ENCODE measurements at regions not wholly inside any gene's neighbourhood (a gene's known extent, or its start where the extent isn't known, plus 50 kb on each side); places are given as distances from the start of the nearest gene placed in this dataset.

GRCh38 chr3:193862843-193863242 is 269.8 kb downstream of the OPA1 start:
- Histone ChIP-seq H3K27me3 (ENCODE audit: insufficient read depth, low read depth, low read length) (no peaks in the 10 kb centered on the region), H4K20me1 (ENCODE audit: insufficient read depth) (no peaks in the 10 kb centered on the region), H3K9me3 (ENCODE audit: low read length) (no peaks in the 10 kb centered on the region), H3K9ac (ENCODE audit: low read length) (no peak overlapping the region), H3K79me2 (replicated peaks; ENCODE audit: insufficient read depth, low read length) (no peaks in the 10 kb centered on the region), H3F3A (ENCODE audit: insufficient read depth, low read length, poor library complexity, severe bottlenecking) (no peaks in the 10 kb centered on the region), H3K9me2 (ENCODE audit: insufficient read depth, low read length) (no peaks in the 10 kb centered on the region), H3K27ac (ENCODE audit: low read length) (no peak overlapping the region), H2AFZ (ENCODE audit: low read depth, low read length) (no peak overlapping the region), H3K4me3 (ENCODE audit: low read length) (no peak overlapping the region), H3K36me3 (ENCODE audit: insufficient read depth, low read length) (no peaks in the 10 kb centered on the region), H3K4me2 (ENCODE audit: low read length) (no peak overlapping the region)
- TF ChIP-seq EP300 (conservative IDR thresholded peaks at IDR 0.05; ENCODE audit: poor library complexity, severe bottlenecking) (no peak), MXI1 (conservative IDR thresholded peaks at IDR 0.05; ENCODE audit: poor library complexity, severe bottlenecking) (no peak), TAF1 (IDR thresholded peaks at IDR 0.05; ENCODE audit: low read depth) (no peak), EZH2 (IDR thresholded peaks at IDR 0.05; ENCODE audit: borderline replicate concordance, insufficient read depth, low read length, poor library complexity, severe bottlenecking) (no peak), SMC3 (conservative IDR thresholded peaks at IDR 0.05; ENCODE audit: poor library complexity) (no peak), CTCF (IDR thresholded peaks at IDR 0.05; ENCODE audit: poor library complexity, severe bottlenecking) (no peak), RAD21 (conservative IDR thresholded peaks at IDR 0.05) (no peak), POLR2AphosphoS5 (IDR thresholded peaks at IDR 0.05) (no peak)
- TF ChIP-seq, protein P1, sequence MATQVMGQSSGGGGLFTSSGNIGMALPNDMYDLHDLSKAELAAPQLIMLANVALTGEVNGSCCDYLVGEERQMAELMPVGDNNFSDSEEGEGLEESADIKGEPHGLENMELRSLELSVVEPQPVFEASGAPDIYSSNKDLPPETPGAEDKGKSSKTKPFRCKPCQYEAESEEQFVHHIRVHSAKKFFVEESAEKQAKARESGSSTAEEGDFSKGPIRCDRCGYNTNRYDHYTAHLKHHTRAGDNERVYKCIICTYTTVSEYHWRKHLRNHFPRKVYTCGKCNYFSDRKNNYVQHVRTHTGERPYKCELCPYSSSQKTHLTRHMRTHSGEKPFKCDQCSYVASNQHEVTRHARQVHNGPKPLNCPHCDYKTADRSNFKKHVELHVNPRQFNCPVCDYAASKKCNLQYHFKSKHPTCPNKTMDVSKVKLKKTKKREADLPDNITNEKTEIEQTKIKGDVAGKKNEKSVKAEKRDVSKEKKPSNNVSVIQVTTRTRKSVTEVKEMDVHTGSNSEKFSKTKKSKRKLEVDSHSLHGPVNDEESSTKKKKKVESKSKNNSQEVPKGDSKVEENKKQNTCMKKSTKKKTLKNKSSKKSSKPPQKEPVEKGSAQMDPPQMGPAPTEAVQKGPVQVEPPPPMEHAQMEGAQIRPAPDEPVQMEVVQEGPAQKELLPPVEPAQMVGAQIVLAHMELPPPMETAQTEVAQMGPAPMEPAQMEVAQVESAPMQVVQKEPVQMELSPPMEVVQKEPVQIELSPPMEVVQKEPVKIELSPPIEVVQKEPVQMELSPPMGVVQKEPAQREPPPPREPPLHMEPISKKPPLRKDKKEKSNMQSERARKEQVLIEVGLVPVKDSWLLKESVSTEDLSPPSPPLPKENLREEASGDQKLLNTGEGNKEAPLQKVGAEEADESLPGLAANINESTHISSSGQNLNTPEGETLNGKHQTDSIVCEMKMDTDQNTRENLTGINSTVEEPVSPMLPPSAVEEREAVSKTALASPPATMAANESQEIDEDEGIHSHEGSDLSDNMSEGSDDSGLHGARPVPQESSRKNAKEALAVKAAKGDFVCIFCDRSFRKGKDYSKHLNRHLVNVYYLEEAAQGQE (IDR thresholded peaks at IDR 0.05; ENCODE audit: borderline replicate concordance), result no peak

DNA sequence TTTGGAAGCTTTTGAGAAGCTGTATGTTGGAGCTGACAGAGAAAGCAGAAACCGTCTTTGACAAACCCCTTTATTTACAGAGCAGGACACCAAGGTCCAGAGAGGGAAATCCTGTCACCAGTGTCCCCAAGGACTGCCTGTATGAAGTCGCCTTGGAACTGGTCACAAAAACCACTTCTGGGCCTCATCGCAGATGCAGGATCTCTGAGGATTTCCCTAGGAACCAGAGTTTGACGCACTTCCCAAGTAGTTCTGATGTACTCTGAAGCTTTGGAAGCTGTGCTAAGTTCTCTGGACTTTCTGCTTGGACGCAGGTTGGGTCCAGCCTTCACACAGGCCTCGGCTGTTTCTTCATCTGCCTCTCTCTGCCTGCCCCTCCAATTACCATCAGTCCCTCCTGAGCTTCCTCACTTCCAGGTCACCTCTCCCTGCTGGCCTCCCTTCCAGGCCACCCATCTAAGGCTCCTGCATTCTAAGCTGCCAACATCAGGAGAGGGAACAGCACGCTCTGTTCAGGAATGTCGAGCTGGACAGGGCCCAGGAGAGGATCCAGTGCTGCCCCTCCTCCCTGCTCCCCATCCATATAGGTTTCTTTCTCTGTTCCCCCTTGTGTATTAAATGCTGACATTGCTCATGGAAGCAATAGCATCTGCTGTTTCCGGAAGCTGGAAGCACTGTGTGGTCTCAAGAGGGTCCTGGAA is 270.8 kb downstream of the OPA1 start:
- no peak for TF ChIP-seq EP300 (conservative IDR thresholded peaks at IDR 0.05; ENCODE audit: poor library complexity, severe bottlenecking)
- TF ChIP-seq TAF1 (IDR thresholded peaks at IDR 0.05; ENCODE audit: low read depth), result no peak
- no peak for TF ChIP-seq RAD21 (conservative IDR thresholded peaks at IDR 0.05)
- no peak for TF ChIP-seq EZH2 (IDR thresholded peaks at IDR 0.05; ENCODE audit: borderline replicate concordance, insufficient read depth, low read length, poor library complexity, severe bottlenecking)
- TF ChIP-seq MXI1 (conservative IDR thresholded peaks at IDR 0.05; ENCODE audit: poor library complexity, severe bottlenecking), result no peak
- no peak for TF ChIP-seq POLR2AphosphoS5 (IDR thresholded peaks at IDR 0.05)
- TF ChIP-seq, protein P1 (IDR thresholded peaks at IDR 0.05; ENCODE audit: borderline replicate concordance), result no peak
- TF ChIP-seq CTCF (IDR thresholded peaks at IDR 0.05; ENCODE audit: poor library complexity, severe bottlenecking), result no peak
- TF ChIP-seq SMC3 (conservative IDR thresholded peaks at IDR 0.05; ENCODE audit: poor library complexity), result no peak
- no peak overlapping the region for H3K27ac ChIP-seq (ENCODE audit: low read length)
- H3K9ac ChIP-seq (ENCODE audit: low read length), result no peak overlapping the region
- no peaks in the 10 kb centered on the region for H3K36me3 ChIP-seq (ENCODE audit: insufficient read depth, low read length)
- H3F3A ChIP-seq (ENCODE audit: insufficient read depth, low read length, poor library complexity, severe bottlenecking), result no peaks in the 10 kb centered on the region
- H4K20me1 ChIP-seq (ENCODE audit: insufficient read depth), result no peaks in the 10 kb centered on the region
- no peaks in the 10 kb centered on the region for H3K9me3 ChIP-seq (ENCODE audit: low read length)
- H3K79me2 ChIP-seq (replicated peaks; ENCODE audit: insufficient read depth, low read length), result no peaks in the 10 kb centered on the region
- H3K4me2 ChIP-seq (ENCODE audit: low read length), result no peak overlapping the region
- no peak overlapping the region for H3K4me3 ChIP-seq (ENCODE audit: low read length)
- no peaks in the 10 kb centered on the region for H3K27me3 ChIP-seq (ENCODE audit: insufficient read depth, low read depth, low read length)
- no peaks in the 10 kb centered on the region for H3K9me2 ChIP-seq (ENCODE audit: insufficient read depth, low read length)
- no peak overlapping the region for H2AFZ ChIP-seq (ENCODE audit: low read depth, low read length)

Data from neural cell (in vitro differentiated cells).